ENCODE measurements at regions not wholly inside any gene's neighbourhood (a gene's known extent, or its start where the extent isn't known, plus 50 kb on each side); places are given as distances from the start of the nearest gene placed in this dataset.

DNA sequence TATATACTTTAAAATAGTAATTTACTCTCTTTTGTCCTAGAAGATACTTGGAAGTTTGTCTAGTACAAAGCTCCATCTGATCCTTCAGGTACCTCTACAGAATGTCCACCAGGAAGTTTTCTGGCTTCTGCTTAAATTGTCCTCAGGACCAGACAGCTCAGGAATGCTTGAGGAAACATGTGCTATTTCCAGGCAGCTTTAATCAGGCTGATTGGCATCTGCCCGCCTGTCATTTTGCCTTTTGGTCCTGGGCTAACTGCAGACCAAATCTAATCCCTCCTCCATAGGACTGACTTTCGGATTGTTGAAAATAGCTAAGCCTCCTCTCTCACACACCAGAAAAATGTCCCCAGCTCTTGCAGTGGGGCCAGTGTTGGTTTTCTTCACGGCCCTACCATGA lies 113.4 kb upstream of the RGMA start (continued):
- TF ChIP-seq RFX5 (IDR thresholded peaks at IDR 0.05; ENCODE audit: low read length): no peak
- TF ChIP-seq CHD2 (IDR thresholded peaks at IDR 0.05; ENCODE audit: low read length, partially characterized antibody): no peak
- no peak for TF ChIP-seq FOXJ3 (CRISPR knock-in tag; IDR thresholded peaks at IDR 0.05)
- no peak for TF ChIP-seq MXI1 (IDR thresholded peaks at IDR 0.05; ENCODE audit: low read depth, low read length)

DNA sequence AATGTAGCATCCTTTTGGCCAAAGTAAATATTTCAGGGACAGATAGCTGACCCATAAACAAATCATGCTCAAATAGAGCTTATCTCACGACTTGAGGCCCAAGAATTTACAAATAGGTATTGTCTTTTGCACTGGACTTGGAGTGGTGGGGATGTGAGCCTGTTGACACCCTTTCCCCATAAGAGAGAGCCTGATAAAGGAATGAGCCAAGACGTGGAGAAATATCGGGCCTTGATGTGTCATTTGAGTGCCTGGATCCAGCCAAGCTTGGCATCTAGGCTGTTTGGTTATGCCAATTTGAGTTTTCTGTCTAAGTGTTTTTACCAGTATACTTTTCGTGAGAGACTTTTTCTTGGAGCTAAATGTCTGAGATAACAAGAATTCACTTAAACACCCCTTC lies 112.9 kb upstream of the RGMA start:
- H3K4me3 ChIP-seq (ENCODE audit: low read depth in 2 of 2, low read length in 1 of 2): no peak overlapping the region

DNA sequence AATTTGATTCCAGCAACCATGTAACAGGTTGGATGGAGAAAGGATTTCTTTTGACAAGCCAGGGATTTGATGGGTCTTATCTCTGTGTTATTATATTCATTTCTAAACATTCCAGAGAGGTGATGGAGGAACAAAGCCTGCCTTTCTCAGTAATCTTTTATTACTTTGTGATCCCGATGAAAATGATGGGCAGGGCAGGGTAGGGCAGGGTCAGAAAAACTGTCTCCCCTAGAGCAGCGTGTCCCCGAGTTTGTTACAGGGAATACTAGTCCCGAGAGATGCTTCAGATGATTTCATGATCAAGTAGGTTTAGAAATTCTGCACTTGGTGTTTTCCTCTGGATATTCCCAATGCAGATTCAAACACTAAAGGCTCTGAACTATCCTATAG lies 111.8 kb upstream of the RGMA start:
- H3K4me2 ChIP-seq: no peak overlapping the region
- H3K27me3 ChIP-seq (ENCODE audit: insufficient read depth): no peaks in the 10 kb centered on the region
- no peaks in the 10 kb centered on the region for H3K9me2 ChIP-seq
- no peak overlapping the region for H3K27ac ChIP-seq (ENCODE audit: low read depth in 2 of 2, low read length in 1 of 2)
- H3K9me3 ChIP-seq: 0 out of 2 replicates have a peak, but pooled peaks cover 6% of the 10 kb centered on the region
- H3K9ac ChIP-seq: no peak overlapping the region
- no peak overlapping the region for H2AFZ ChIP-seq (ENCODE audit: low read depth)
- no peaks in the 10 kb centered on the region for H4K20me1 ChIP-seq (ENCODE audit: insufficient read depth)
- ChIA-PET POLR2A (no interaction called here), CTCF (interaction anchor here (1.1 to 1.2 kb wide), 2 partner anchors 113 to 919 kb away, joined by 4 read pairs; no protein-coding TSS in a partner anchor)
- no peak overlapping the region for H3K4me3 ChIP-seq (ENCODE audit: low read depth in 2 of 2, low read length in 1 of 2)
- H3K36me3 ChIP-seq (replicated peaks in 1 of 2; ENCODE audit: control insufficient read depth in 1 of 2, insufficient read depth in 2 of 2, low read length in 1 of 2): no peaks in the 10 kb centered on the region
- H3K4me1 ChIP-seq (ENCODE audit: control insufficient read depth in 1 of 2, insufficient read depth in 2 of 2, low read depth in 1 of 2, low read length in 1 of 2): no peaks in the 10 kb centered on the region; a peak in 1 of 4 replicates
- WGBS (ENCODE audit: low lambda C conversion rate): 27% methylated on average over 4 of the region's 4 CpGs
- DNase-seq: no peak
- TF ChIP-seq RCOR1 (IDR thresholded peaks at IDR 0.05; ENCODE audit: low read length): no peak
- no peak for TF ChIP-seq TAF1 (IDR thresholded peaks at IDR 0.05; ENCODE audit: borderline replicate concordance, low read depth, low read length)
- no peak for TF ChIP-seq GABPA (IDR thresholded peaks at IDR 0.05; ENCODE audit: low read depth)
- no peak for TF ChIP-seq MXI1 (IDR thresholded peaks at IDR 0.05; ENCODE audit: low read depth, low read length)
- TF ChIP-seq RFX5 (IDR thresholded peaks at IDR 0.05; ENCODE audit: low read length): no peak
- TF ChIP-seq CHD2 (IDR thresholded peaks at IDR 0.05; ENCODE audit: low read length, partially characterized antibody): no peak
- no peak for TF ChIP-seq TCF12 (IDR thresholded peaks at IDR 0.05)
- H3K79me2 ChIP-seq (ENCODE audit: insufficient read depth): no peaks in the 10 kb centered on the region
- H3F3A ChIP-seq (replicated peaks; ENCODE audit: insufficient read depth): no peaks in the 10 kb centered on the region

More for the DNA sequence above, 112.9 kb upstream of the RGMA start:
- H3K27ac ChIP-seq (ENCODE audit: low read depth in 2 of 2, low read length in 1 of 2): no peak overlapping the region
- H3K4me1 ChIP-seq (ENCODE audit: control insufficient read depth in 1 of 2, insufficient read depth in 2 of 2, low read depth in 1 of 2, low read length in 1 of 2): no peaks in the 10 kb centered on the region; a peak in 1 of 4 replicates
- H3K4me2 ChIP-seq: no peak overlapping the region
- no peaks in the 10 kb centered on the region for H3K9me2 ChIP-seq
- ChIA-PET CTCF (interaction anchor here (1.2 kb wide), 1 partner anchor 918 kb away, joined by 4 read pairs; no protein-coding TSS in a partner anchor), POLR2A (no interaction called here)
- H3K36me3 ChIP-seq (replicated peaks in 1 of 2; ENCODE audit: control insufficient read depth in 1 of 2, insufficient read depth in 2 of 2, low read length in 1 of 2): no peaks in the 10 kb centered on the region
- 0 out of 2 replicates have a peak, but pooled peaks cover 6% of the 10 kb centered on the region for H3K9me3 ChIP-seq
- H3K27me3 ChIP-seq (ENCODE audit: insufficient read depth): no peaks in the 10 kb centered on the region
- no peaks in the 10 kb centered on the region for H4K20me1 ChIP-seq (ENCODE audit: insufficient read depth)
- no peak overlapping the region for H2AFZ ChIP-seq (ENCODE audit: low read depth)
- TF ChIP-seq MXI1 (IDR thresholded peaks at IDR 0.05; ENCODE audit: low read depth, low read length) (no peak), RCOR1 (IDR thresholded peaks at IDR 0.05; ENCODE audit: low read length) (no peak), GABPA (IDR thresholded peaks at IDR 0.05; ENCODE audit: low read depth) (no peak), CHD2 (IDR thresholded peaks at IDR 0.05; ENCODE audit: low read length, partially characterized antibody) (no peak), TCF12 (IDR thresholded peaks at IDR 0.05) (no peak), GATA2 (CRISPR knock-in tag; IDR thresholded peaks at IDR 0.05) (no peak)
- H3K79me2 ChIP-seq (ENCODE audit: insufficient read depth): no peaks in the 10 kb centered on the region
- no peak for DNase-seq
- H3K9ac ChIP-seq: no peak overlapping the region
- 13% methylated on average over 4 of the region's 4 CpGs for WGBS (ENCODE audit: low lambda C conversion rate)
- no peaks in the 10 kb centered on the region for H3F3A ChIP-seq (replicated peaks; ENCODE audit: insufficient read depth)

All from SK-N-SH (cell line).